ENCODE measurements at regions not wholly inside any gene's neighbourhood (a gene's known extent, or its start where the extent isn't known, plus 50 kb on each side); places are given as distances from the start of the nearest gene placed in this dataset.

- peak; percentile 46 for DNase-seq
Measured at GRCh38 chr2:128368437-128369107, 49.9 kb upstream of the HS6ST1 start.

GRCh38 chr2:128369108-128369555 lies 50.5 kb upstream of the HS6ST1 start:
- DNase-seq: peak; percentile 51

GRCh38 chr2:128369602-128370467 lies 51.2 kb upstream of the HS6ST1 start:
- no peak for DNase-seq

- DNase-seq: no peak
Measured at GRCh38 chr2:128370468-128371247, 52.0 kb upstream of the HS6ST1 start.

- DNase-seq: no peak
Measured at GRCh38 chr2:128371248-128371630, 52.6 kb upstream of the HS6ST1 start.

GRCh38 chr2:128371648-128372345 lies 53.1 kb upstream of the HS6ST1 start:
- DNase-seq: no peak

GRCh38 chr2:128372621-128373341 lies 54.1 kb upstream of the HS6ST1 start:
- no peak for DNase-seq

GRCh38 chr2:128373451-128374000 lies 54.9 kb upstream of the HS6ST1 start:
- no peak for DNase-seq

- no peak for DNase-seq
Measured at GRCh38 chr2:128374001-128374710, 55.5 kb upstream of the HS6ST1 start.

- DNase-seq: peak; percentile 40
Measured at GRCh38 chr2:128374711-128375413, 56.2 kb upstream of the HS6ST1 start.

GRCh38 chr2:128375454-128375853 lies 56.8 kb upstream of the HS6ST1 start:
- DNase-seq: peak; percentile 34

- DNase-seq: no peak
Measured at GRCh38 chr2:128376241-128377041, 57.8 kb upstream of the HS6ST1 start.

- no peak for DNase-seq
Measured at GRCh38 chr2:128377071-128377910, 58.6 kb upstream of the HS6ST1 start.

- DNase-seq: no peak
Measured at GRCh38 chr2:128378231-128379020, 59.8 kb upstream of the HS6ST1 start.

GRCh38 chr2:128379021-128380015 lies 60.6 kb upstream of the HS6ST1 start:
- DNase-seq: peak; percentile 72

All from NCI-H69 (cell line).